ENCODE measurements at regions not wholly inside any gene's neighbourhood (a gene's known extent, or its start where the extent isn't known, plus 50 kb on each side); places are given as distances from the start of the nearest gene placed in this dataset.

GRCh38 chr10:61179771-61180170, 235.8 kb upstream of the RHOBTB1 start:
- TF ChIP-seq CEBPB (IDR thresholded peaks at IDR 0.05), result no peak
- TF ChIP-seq FOXM1 (IDR thresholded peaks at IDR 0.05; ENCODE audit: borderline replicate concordance, low read depth), result no peak
- no peak for TF ChIP-seq REST (IDR thresholded peaks at IDR 0.05; ENCODE audit: low read depth)
- TF ChIP-seq EP300 (IDR thresholded peaks at IDR 0.05; ENCODE audit: borderline replicate concordance), result no peak
- no peak for TF ChIP-seq RAD21 (IDR thresholded peaks at IDR 0.05; ENCODE audit: low read depth)
- no peak for TF ChIP-seq EGR1 (IDR thresholded peaks at IDR 0.05)
- TF ChIP-seq MAX (IDR thresholded peaks at IDR 0.05), result no peak
- no peak for TF ChIP-seq CREB1 (IDR thresholded peaks at IDR 0.05; ENCODE audit: low read depth)
- TF ChIP-seq TEAD4 (IDR thresholded peaks at IDR 0.05), result no peak
- TF ChIP-seq NFIC (IDR thresholded peaks at IDR 0.05), result no peak
- TF ChIP-seq USF1 (IDR thresholded peaks at IDR 0.05), result no peak
- no peak for TF ChIP-seq ZBTB7A (IDR thresholded peaks at IDR 0.05; ENCODE audit: low read depth)
- TF ChIP-seq TAF1 (IDR thresholded peaks at IDR 0.05; ENCODE audit: low read depth), result no peak
